ENCODE measurements at regions not wholly inside any gene's neighbourhood (a gene's known extent, or its start where the extent isn't known, plus 50 kb on each side); places are given as distances from the start of the nearest gene placed in this dataset.

- peak; percentile 76; the same call in 1 of the 2 replicates for TF ChIP-seq POU6F1 (CRISPR knock-in tag; IDR thresholded peaks at IDR 0.05; ENCODE audit: borderline replicate concordance, low read depth)
- TF ChIP-seq ZFP30 (CRISPR knock-in tag; IDR thresholded peaks at IDR 0.05), result no peak
- TF ChIP-seq ZNF8 (CRISPR knock-in tag; IDR thresholded peaks at IDR 0.05), result no peak
- TF ChIP-seq ISL1 (CRISPR knock-in tag; IDR thresholded peaks at IDR 0.05), result peak; percentile 85
Observed at GRCh38 chr2:238684362-238685326, 163.2 kb upstream of the TWIST2 start (continued).

- TF ChIP-seq ZFP30 (CRISPR knock-in tag; IDR thresholded peaks at IDR 0.05) (no peak), ZNF565 (CRISPR knock-in tag; conservative IDR thresholded peaks at IDR 0.05; ENCODE audit: low read depth) (no peak), TSHZ2 (CRISPR knock-in tag; IDR thresholded peaks at IDR 0.05) (no peak), CSDC2 (CRISPR knock-in tag; IDR thresholded peaks at IDR 0.05) (no peak), BACH2 (CRISPR knock-in tag; IDR thresholded peaks at IDR 0.05; ENCODE audit: borderline replicate concordance) (no peak), TOX (CRISPR knock-in tag; IDR thresholded peaks at IDR 0.05; ENCODE audit: borderline replicate concordance) (no peak), PATZ1 (CRISPR knock-in tag; IDR thresholded peaks at IDR 0.05; ENCODE audit: borderline replicate concordance) (no peak), ZC3H10 (CRISPR knock-in tag; IDR thresholded peaks at IDR 0.05) (no peak), ZNF8 (CRISPR knock-in tag; IDR thresholded peaks at IDR 0.05) (no peak)
- ATAC-seq, result peak; percentile 44
Observed at GRCh38 chr2:238685327-238685709, 162.6 kb upstream of the TWIST2 start.

- ATAC-seq, result peak; percentile 16; the same call in 1 of the 3 replicates
- TF ChIP-seq TCF4 (CRISPR knock-in tag; IDR thresholded peaks at IDR 0.05; ENCODE audit: borderline replicate concordance) (no peak), ZFP3 (CRISPR knock-in tag; IDR thresholded peaks at IDR 0.05) (no peak)
Observed at GRCh38 chr2:238685713-238686112, 162.2 kb upstream of the TWIST2 start.

GRCh38 chr2:238686223-238686622 is 161.7 kb upstream of the TWIST2 start:
- no peak for ATAC-seq
- TF ChIP-seq ZNF8 (CRISPR knock-in tag; IDR thresholded peaks at IDR 0.05), result no peak
- no peak for TF ChIP-seq POU6F1 (CRISPR knock-in tag; IDR thresholded peaks at IDR 0.05; ENCODE audit: borderline replicate concordance, low read depth)
- TF ChIP-seq ZFP30 (CRISPR knock-in tag; IDR thresholded peaks at IDR 0.05), result no peak
- TF ChIP-seq TOX (CRISPR knock-in tag; IDR thresholded peaks at IDR 0.05; ENCODE audit: borderline replicate concordance), result no peak
- TF ChIP-seq ZFP3 (CRISPR knock-in tag; IDR thresholded peaks at IDR 0.05), result no peak
- TF ChIP-seq RARB (CRISPR knock-in tag; IDR thresholded peaks at IDR 0.05), result no peak
- TF ChIP-seq GLIS3 (CRISPR knock-in tag; IDR thresholded peaks at IDR 0.05), result no peak
- no peak for TF ChIP-seq TCF4 (CRISPR knock-in tag; IDR thresholded peaks at IDR 0.05; ENCODE audit: borderline replicate concordance)
- no peak for TF ChIP-seq CSRNP3 (CRISPR knock-in tag; IDR thresholded peaks at IDR 0.05)
- no peak for TF ChIP-seq ZNF565 (CRISPR knock-in tag; conservative IDR thresholded peaks at IDR 0.05; ENCODE audit: low read depth)
- TF ChIP-seq BACH2 (CRISPR knock-in tag; IDR thresholded peaks at IDR 0.05; ENCODE audit: borderline replicate concordance), result no peak
- no peak for TF ChIP-seq ISL1 (CRISPR knock-in tag; IDR thresholded peaks at IDR 0.05)
- no peak for TF ChIP-seq ESRRG (CRISPR knock-in tag; IDR thresholded peaks at IDR 0.05)
- TF ChIP-seq TSHZ2 (CRISPR knock-in tag; IDR thresholded peaks at IDR 0.05), result no peak
- TF ChIP-seq ZC3H10 (CRISPR knock-in tag; IDR thresholded peaks at IDR 0.05), result no peak
